ENCODE measurements at regions not wholly inside any gene's neighbourhood (a gene's known extent, or its start where the extent isn't known, plus 50 kb on each side); places are given as distances from the start of the nearest gene placed in this dataset.
"Not testable (repeated sequence)": the region's sequence is repeated elsewhere in the genome, so short reads cannot be mapped to it uniquely, and the experiment has no call there.

- no peak for DNase-seq (ENCODE audit: low read depth)
Measured at GRCh38 chr6:105537981-105538578, 135.2 kb upstream of the PREP start.

- no peak for DNase-seq (ENCODE audit: low read depth)
Measured at GRCh38 chr6:105536961-105537360, 134.1 kb upstream of the PREP start.

GRCh38 chr6:105533301-105533700 lies 130.4 kb upstream of the PREP start:
- no peak for DNase-seq (ENCODE audit: low read depth)

GRCh38 chr6:105526225-105526872 lies 123.5 kb upstream of the PREP start:
- no peak for DNase-seq (ENCODE audit: low read depth)

- DNase-seq (ENCODE audit: low read depth) = no peak
Measured at GRCh38 chr6:105522626-105523322, 119.9 kb upstream of the PREP start.

- DNase-seq (ENCODE audit: low read depth) = no peak
Measured at GRCh38 chr6:105519954-105520353, 117.1 kb upstream of the PREP start.

- DNase-seq (ENCODE audit: low read depth) = not testable (repeated sequence)
Measured at GRCh38 chr6:105518993-105519392, 116.1 kb upstream of the PREP start.

GRCh38 chr6:105515054-105515453 lies 112.2 kb upstream of the PREP start:
- no peak for DNase-seq (ENCODE audit: low read depth)

GRCh38 chr6:105514306-105514705 lies 111.4 kb upstream of the PREP start:
- DNase-seq (ENCODE audit: low read depth) = no peak

- no peak for DNase-seq (ENCODE audit: low read depth)
Measured at GRCh38 chr6:105511639-105512038, 108.8 kb upstream of the PREP start.

- DNase-seq (ENCODE audit: low read depth) = no peak
Measured at GRCh38 chr6:105510746-105511145, 107.9 kb upstream of the PREP start.

- DNase-seq (ENCODE audit: low read depth) = no peak
Measured at GRCh38 chr6:105509506-105510331, 106.8 kb upstream of the PREP start.

GRCh38 chr6:105507811-105508210 lies 104.9 kb upstream of the PREP start:
- no peak for DNase-seq (ENCODE audit: low read depth)

GRCh38 chr6:105504706-105505105 lies 101.8 kb upstream of the PREP start:
- no peak for DNase-seq (ENCODE audit: low read depth)

- no peak for DNase-seq (ENCODE audit: low read depth)
Measured at GRCh38 chr6:105503641-105504040, 100.8 kb upstream of the PREP start.

- DNase-seq (ENCODE audit: low read depth) = no peak
Measured at GRCh38 chr6:105501826-105502344, 99.0 kb upstream of the PREP start.

GRCh38 chr6:105501246-105501645 lies 98.4 kb upstream of the PREP start:
- DNase-seq (ENCODE audit: low read depth) = no peak

- DNase-seq (ENCODE audit: low read depth) = no peak
Measured at GRCh38 chr6:105500693-105501092, 97.8 kb upstream of the PREP start.

GRCh38 chr6:105499931-105500330 lies 97.0 kb upstream of the PREP start:
- no peak for DNase-seq (ENCODE audit: low read depth)

- DNase-seq (ENCODE audit: low read depth) = no peak
Measured at GRCh38 chr6:105499136-105499870, 96.4 kb upstream of the PREP start.

- DNase-seq (ENCODE audit: low read depth) = no peak
Measured at GRCh38 chr6:105497549-105497948, 94.7 kb upstream of the PREP start.

- DNase-seq (ENCODE audit: low read depth) = no peak
Measured at GRCh38 chr6:105495515-105495914, 92.6 kb upstream of the PREP start.
